H1 (cell line): ENCODE measurements at regions not wholly inside any gene's neighbourhood (a gene's known extent, or its start where the extent isn't known, plus 50 kb on each side); places are given as distances from the start of the nearest gene placed in this dataset.

Source experiments
- CHD7 ChIP-seq: fragments of 300-600 bp; sonication (generic); IDR thresholded peaks from 2 replicates; pipeline ENCODE4 v1.7.1; 2012; ENCODE audit warnings: low read length, moderate library complexity, mild to moderate bottlenecking, inconsistent platforms; ENCODE audit not compliant: insufficient replicate concordance

GRCh38 chr4:151859641-151860040 lies 98.8 kb upstream of the GATB start (continued):
- TF ChIP-seq CHD7 = no peak
